ENCODE measurements at regions not wholly inside any gene's neighbourhood (a gene's known extent, or its start where the extent isn't known, plus 50 kb on each side); places are given as distances from the start of the nearest gene placed in this dataset.

- TF ChIP-seq GABPA (IDR thresholded peaks at IDR 0.05; ENCODE audit: borderline replicate concordance, insufficient read depth, low read length) = no peak
- no peak for TF ChIP-seq SAP30 (IDR thresholded peaks at IDR 0.05; ENCODE audit: insufficient read depth, insufficient replicate concordance, low read length)
- peak; percentile 11; the same call in 1 of the 2 replicates for TF ChIP-seq MAX (IDR thresholded peaks at IDR 0.05)
- no peak for TF ChIP-seq CBX8 (IDR thresholded peaks at IDR 0.05; ENCODE audit: borderline replicate concordance, low read depth, low read length)
- peak; percentile 98 for TF ChIP-seq KDM1A (IDR thresholded peaks at IDR 0.05; ENCODE audit: borderline replicate concordance, low read length)
These were observed 502.1 kb downstream of the MN1 start (continued) for GRCh38 chr22:27299181-27300085.

All from H1 (cell line).